Kidney tubule cell (primary cell): ENCODE measurements at regions not wholly inside any gene's neighbourhood (a gene's known extent, or its start where the extent isn't known, plus 50 kb on each side); places are given as distances from the start of the nearest gene placed in this dataset.
"Not testable (repeated sequence)": the region's sequence is repeated elsewhere in the genome, so short reads cannot be mapped to it uniquely, and the experiment has no call there.

Experiments
- DNase-seq: peaks from one replicate; pipeline ENCODE4 v3.0.0-alpha.2; 2018; ENCODE audit warnings: low spot score

DNA sequence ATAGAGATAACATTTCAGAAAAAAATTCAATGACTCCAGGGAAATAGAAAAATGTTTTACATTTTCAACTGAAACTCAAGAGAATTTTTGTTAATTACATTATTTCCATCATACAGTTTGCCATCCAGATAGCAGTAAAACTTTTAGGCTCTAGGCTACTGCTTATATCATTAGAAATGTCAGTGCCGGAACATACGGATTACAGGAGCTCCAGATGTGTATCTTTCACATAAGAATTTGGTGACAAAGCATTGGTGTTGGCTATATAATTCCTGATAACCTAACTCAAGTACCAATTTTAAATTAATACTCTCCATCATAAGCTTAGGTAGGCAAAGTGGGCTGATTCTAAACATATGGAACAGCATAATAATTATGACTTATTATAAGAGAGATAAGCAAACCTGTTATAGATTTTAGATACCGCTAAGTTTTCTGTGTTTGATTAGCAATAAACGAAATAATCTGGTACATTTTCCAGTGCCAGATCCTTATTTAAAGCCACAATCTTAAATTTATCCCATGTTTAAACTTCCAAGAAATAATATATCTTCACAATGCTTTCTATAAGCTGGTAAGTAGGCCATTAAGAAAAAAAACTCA is 637.9 kb downstream of the NXPH1 start:
- DNase-seq, result no peak

DNA sequence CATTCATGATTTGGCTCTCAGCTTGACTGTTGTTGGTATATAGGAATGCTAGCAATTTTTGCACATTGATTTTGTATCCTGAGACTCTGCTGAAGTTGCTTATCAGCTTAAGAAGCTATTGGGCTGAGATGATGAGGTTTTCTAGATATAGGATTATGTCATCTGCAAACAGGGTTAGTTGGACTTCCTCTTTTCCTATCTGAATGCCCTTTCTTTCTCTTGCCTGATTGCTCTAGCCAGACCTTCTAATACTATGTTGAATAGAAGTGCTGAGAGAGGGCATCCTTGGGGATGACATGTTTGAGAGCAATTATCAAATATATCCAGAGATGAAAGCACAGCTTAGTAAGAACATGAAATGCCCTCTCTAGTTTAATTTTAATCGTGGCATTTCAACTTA is 642.4 kb downstream of the NXPH1 start:
- not testable (repeated sequence) for DNase-seq

- no peak for DNase-seq
Measured at GRCh38 chr7:9082203-9082602, 648.8 kb downstream of the NXPH1 start.

GRCh38 chr7:9083837-9084236 is 650.4 kb downstream of the NXPH1 start:
- DNase-seq, result no peak

- no peak for DNase-seq
Measured at GRCh38 chr7:9091282-9091681, 657.9 kb downstream of the NXPH1 start.

DNA sequence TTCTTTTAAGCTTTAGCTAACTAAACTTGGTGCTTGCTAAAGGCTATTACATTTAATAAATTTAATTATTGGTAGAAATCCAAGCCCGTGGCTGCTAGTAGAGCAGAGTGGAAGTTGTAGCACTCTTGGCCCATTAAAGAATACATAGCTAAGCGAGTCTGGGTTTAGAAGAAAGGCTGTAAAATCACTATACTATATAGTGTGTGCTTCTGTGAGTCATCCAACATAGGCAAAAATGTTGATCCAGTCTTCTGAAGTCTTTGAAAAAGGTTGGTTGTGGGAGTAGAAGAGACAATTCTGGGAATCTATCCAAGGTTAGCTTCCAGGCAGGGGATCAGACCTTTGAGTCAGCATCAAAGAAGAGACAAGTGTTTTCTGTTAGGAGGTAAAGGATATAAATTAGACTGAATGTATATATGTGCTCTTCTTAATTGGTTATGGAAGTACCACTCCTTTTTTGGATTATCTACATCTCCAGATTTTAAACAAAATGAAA is 664.2 kb downstream of the NXPH1 start:
- no peak for DNase-seq

DNA sequence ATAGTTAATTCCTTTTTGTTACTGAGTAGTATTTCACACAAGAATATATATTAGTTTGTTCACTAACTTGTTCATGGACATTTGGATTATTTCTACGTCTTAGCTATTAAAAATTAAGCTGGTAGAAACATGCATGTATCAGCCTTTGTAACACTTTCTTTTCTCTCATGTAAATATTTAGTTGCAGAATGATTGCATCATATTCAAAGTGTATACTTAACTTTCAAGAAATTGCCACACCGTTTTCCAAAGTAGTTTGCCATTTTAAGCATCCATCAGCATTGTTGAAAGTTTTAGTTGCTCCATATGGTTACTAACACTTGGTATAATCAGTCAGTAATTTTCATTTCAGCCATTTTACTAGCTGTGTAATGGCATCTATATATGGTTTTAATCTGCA is 666.9 kb downstream of the NXPH1 start:
- DNase-seq, result no peak

GRCh38 chr7:9102846-9103245 is 669.4 kb downstream of the NXPH1 start:
- DNase-seq, result no peak

DNA sequence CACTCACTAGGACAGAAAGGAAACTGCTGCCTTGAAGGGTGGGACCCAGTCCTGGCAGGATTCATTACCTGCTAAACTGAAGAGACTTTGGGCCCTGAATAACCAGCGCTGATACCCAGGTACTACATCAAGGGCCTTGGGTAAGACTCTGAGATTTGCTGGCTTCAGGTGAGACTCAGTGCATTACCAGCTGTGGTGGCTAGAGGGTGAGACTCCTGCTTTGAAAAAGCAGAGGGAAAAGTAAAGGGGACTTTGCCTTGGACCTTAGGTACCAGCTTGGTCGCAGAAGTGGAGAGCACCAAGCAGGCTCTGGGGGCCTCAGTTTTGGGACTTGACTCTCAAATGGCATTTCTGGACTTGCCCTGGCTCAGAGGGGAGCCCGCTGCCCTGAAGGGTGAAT is 673.3 kb downstream of the NXPH1 start:
- no peak for DNase-seq

- no peak for DNase-seq
Measured at GRCh38 chr7:9120331-9120730, 686.9 kb downstream of the NXPH1 start.

GRCh38 chr7:9124320-9124719 is 690.9 kb downstream of the NXPH1 start:
- no peak for DNase-seq

DNA sequence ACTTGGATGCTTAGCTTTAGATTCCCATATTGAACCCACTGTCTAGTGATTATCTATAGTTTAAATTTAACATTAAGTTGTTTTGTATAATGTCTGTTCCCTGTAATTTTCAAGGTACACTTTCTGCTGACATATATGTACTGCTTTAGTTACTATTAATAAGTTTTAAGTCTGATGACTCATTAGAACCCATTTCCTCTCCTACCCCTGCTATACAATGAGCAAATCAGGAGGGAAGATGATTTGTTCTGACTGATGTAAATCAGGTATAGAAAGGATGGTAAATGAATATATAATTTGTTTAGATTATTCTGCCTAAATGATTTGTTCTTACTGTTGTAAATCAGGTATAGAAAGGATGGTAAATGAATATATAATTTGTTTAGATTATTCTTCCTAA is 691.8 kb downstream of the NXPH1 start:
- no peak for DNase-seq

- DNase-seq, result no peak
Measured at GRCh38 chr7:9127901-9128300, 694.5 kb downstream of the NXPH1 start.

DNA sequence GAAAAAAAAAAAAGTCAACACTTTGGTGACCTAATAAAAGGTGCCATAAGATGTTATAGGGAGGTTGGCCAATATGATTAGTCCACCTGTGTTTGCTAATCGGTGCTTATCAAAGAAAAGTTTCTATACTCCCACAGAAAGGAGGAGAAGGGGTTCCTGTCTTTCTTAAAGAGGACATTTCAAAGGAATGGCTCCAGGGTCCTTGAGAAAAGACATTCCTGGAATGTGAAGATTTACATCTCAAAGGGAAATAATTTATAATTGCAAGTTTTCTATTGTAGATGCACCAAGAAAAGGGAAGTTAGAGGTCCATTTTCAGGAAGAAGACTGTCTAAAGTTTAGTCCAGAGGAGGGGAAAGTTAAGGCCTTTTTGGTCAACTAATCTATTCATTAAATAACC is 715.3 kb downstream of the NXPH1 start:
- no peak for DNase-seq

GRCh38 chr7:9149499-9150082 is 716.2 kb downstream of the NXPH1 start:
- peak; percentile 36 for DNase-seq

GRCh38 chr7:9163691-9164090 is 730.3 kb downstream of the NXPH1 start:
- not testable (repeated sequence) for DNase-seq

DNA sequence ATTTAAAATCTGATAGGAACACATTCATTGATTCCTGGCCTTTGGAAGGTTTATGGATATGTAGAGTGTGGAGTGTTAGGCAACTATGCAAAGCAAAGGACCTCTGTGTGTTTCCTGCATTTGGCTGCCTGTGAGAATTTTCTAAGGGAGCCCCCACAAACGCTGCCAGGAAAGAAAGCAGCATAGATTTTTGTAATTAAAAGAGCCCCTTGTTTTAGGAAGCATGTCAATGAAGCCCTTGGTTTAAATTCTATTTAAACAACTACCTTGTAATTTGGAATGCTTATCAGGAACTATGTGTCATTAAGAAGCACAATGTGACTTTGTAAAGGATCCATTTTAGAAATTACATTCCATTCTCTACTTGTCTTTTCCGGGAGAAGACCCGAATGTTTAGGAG is 742.5 kb downstream of the NXPH1 start:
- DNase-seq, result no peak

- peak; percentile 3 for DNase-seq
Measured at GRCh38 chr7:9181356-9181755, 747.9 kb downstream of the NXPH1 start.

DNA sequence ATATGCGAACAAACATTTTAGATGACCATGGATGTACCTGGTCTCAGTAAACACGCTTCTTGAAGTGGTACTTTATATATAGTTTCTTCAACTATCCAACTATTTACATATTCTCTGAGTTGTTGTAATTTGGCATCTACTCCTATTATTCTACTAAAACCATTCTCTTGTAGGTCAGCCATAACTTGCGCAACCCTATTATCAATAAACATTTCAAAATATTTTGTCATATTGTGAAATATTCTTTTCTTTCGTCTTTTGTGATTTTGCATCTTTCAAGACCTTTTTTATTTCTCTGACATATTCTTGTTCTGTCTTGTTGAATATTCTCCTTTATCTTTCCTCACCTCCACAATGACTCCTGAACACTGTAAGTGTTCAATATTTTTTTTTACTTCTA is 753.3 kb downstream of the NXPH1 start:
- no peak for DNase-seq

DNA sequence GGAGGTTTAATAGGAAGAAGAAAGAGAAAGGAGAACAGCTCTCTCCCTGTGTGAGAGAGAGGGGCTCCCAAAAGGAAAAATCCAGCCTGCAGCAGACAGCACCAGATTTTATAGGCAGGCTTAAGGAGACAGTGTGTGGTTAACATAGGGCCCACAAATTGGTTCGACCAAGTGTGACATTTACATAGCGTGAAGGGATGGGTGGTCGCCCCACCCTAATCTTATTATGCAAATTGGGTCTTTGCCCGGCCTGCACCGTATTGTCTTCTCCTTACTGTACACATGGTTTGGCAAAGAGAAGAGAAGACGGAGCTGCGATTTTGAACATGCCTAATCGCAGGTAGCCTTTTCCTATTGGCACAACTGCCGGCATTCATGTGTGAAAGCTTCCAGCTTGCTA is 756.3 kb downstream of the NXPH1 start:
- no peak for DNase-seq

GRCh38 chr7:9192969-9193368 is 759.6 kb downstream of the NXPH1 start:
- no peak for DNase-seq

GRCh38 chr7:9200626-9201025 is 767.2 kb downstream of the NXPH1 start:
- no peak for DNase-seq

DNA sequence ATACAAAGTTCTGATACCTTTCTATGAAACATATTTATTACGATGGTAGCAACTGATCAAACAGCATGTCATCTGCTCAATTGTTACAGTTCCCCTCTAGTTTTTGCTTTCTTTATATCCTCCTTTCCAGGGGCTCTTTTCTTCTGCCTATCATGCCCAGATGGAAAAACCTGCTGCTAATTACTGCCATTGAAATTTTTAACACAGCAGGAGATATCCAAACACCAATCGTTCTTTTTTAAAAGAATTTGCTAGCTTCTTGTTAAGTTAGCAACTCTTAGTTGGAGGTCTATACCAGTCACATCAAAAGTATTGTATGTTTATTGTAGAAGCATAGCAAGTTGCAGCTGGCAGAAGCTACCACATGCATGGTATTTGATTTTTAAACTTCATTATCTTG is 768.5 kb downstream of the NXPH1 start:
- DNase-seq, result no peak

DNA sequence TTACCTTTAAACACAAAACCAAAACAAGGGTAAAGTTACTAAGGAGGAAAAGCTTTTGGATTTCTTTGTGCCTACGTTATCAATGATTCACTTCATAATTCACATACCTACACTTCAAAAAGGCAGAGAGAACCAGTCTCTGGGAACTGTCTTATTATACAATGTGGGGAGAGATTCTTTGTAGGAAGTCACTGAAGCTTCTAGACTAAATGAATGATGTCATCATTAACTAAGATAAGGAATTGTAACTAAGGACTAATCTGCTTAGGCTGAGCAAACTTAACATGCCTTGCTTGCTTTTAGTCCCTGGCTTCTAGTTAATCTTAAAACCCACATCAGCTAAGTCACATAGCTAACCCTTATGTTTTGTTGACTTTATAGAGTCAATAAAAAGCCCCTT is 771.2 kb downstream of the NXPH1 start:
- peak; percentile 62 for DNase-seq
